ENCODE measurements at regions not wholly inside any gene's neighbourhood (a gene's known extent, or its start where the extent isn't known, plus 50 kb on each side); places are given as distances from the start of the nearest gene placed in this dataset.
"Not testable (repeated sequence)": the region's sequence is repeated elsewhere in the genome, so short reads cannot be mapped to it uniquely, and the experiment has no call there.

- Histone ChIP-seq H3K36me3 (ENCODE audit: control insufficient read depth, insufficient read depth, low read length) (no peaks in the 10 kb centered on the region), H3K9me3 (ENCODE audit: control insufficient read depth, low read length) (no peaks in the 10 kb centered on the region), H3K9ac (ENCODE audit: low read length) (no peak overlapping the region), H3K4me1 (ENCODE audit: control insufficient read depth, insufficient read depth, low read length) (peaks cover 5% of the 10 kb centered on the region), H3K27me3 (ENCODE audit: control insufficient read depth, insufficient read depth, low read length) (no peaks in the 10 kb centered on the region), H3K4me3 (ENCODE audit: low read length) (no peak overlapping the region)
Observed at GRCh38 chr17:83162035-83162745, 82.8 kb downstream of the METRNL start.

GRCh38 chr17:83164490-83164889 lies 85.1 kb downstream of the METRNL start:
- Histone ChIP-seq H3K27me3 (ENCODE audit: control insufficient read depth, insufficient read depth, low read length) (no peaks in the 10 kb centered on the region), H3K36me3 (ENCODE audit: control insufficient read depth, insufficient read depth, low read length) (no peaks in the 10 kb centered on the region), H3K4me1 (ENCODE audit: control insufficient read depth, insufficient read depth, low read length) (peaks cover 5% of the 10 kb centered on the region), H3K9me3 (ENCODE audit: control insufficient read depth, low read length) (no peaks in the 10 kb centered on the region), H3K9ac (ENCODE audit: low read length) (no peak overlapping the region), H3K4me3 (ENCODE audit: low read length) (no peak overlapping the region)

- H3K36me3 ChIP-seq (ENCODE audit: control insufficient read depth, insufficient read depth, low read length) = no peaks in the 10 kb centered on the region
- H3K9ac ChIP-seq (ENCODE audit: low read length) = no peak overlapping the region
- H3K4me1 ChIP-seq (ENCODE audit: control insufficient read depth, insufficient read depth, low read length) = no peaks in the 10 kb centered on the region
- H3K4me3 ChIP-seq (ENCODE audit: low read length) = no peak overlapping the region
- H3K9me3 ChIP-seq (ENCODE audit: control insufficient read depth, low read length) = no peaks in the 10 kb centered on the region
- H3K27me3 ChIP-seq (ENCODE audit: control insufficient read depth, insufficient read depth, low read length) = peaks cover 6% of the 10 kb centered on the region
Observed at GRCh38 chr17:83170571-83171260, 91.3 kb downstream of the METRNL start.

GRCh38 chr17:83171661-83172060 lies 92.3 kb downstream of the METRNL start:
- H3K27me3 ChIP-seq (ENCODE audit: control insufficient read depth, insufficient read depth, low read length) = peaks cover 6% of the 10 kb centered on the region
- no peaks in the 10 kb centered on the region for H3K4me1 ChIP-seq (ENCODE audit: control insufficient read depth, insufficient read depth, low read length)
- H3K9me3 ChIP-seq (ENCODE audit: control insufficient read depth, low read length) = no peaks in the 10 kb centered on the region
- no peak overlapping the region for H3K9ac ChIP-seq (ENCODE audit: low read length)
- H3K36me3 ChIP-seq (ENCODE audit: control insufficient read depth, insufficient read depth, low read length) = no peaks in the 10 kb centered on the region
- no peak overlapping the region for H3K4me3 ChIP-seq (ENCODE audit: low read length)

GRCh38 chr17:83172099-83172498 lies 92.7 kb downstream of the METRNL start:
- not testable (repeated sequence) for H3K9me3 ChIP-seq (ENCODE audit: control insufficient read depth, low read length); H3K36me3 ChIP-seq (ENCODE audit: control insufficient read depth, insufficient read depth, low read length); H3K27me3 ChIP-seq (ENCODE audit: control insufficient read depth, insufficient read depth, low read length); H3K4me3 ChIP-seq (ENCODE audit: low read length); H3K9ac ChIP-seq (ENCODE audit: low read length); H3K4me1 ChIP-seq (ENCODE audit: control insufficient read depth, insufficient read depth, low read length)

GRCh38 chr17:83172646-83173045 lies 93.2 kb downstream of the METRNL start:
- H3K27me3 ChIP-seq (ENCODE audit: control insufficient read depth, insufficient read depth, low read length); H3K9ac ChIP-seq (ENCODE audit: low read length); H3K9me3 ChIP-seq (ENCODE audit: control insufficient read depth, low read length); H3K36me3 ChIP-seq (ENCODE audit: control insufficient read depth, insufficient read depth, low read length); H3K4me3 ChIP-seq (ENCODE audit: low read length); H3K4me1 ChIP-seq (ENCODE audit: control insufficient read depth, insufficient read depth, low read length): not testable (repeated sequence)

- not testable (repeated sequence) for H3K9me3 ChIP-seq (ENCODE audit: control insufficient read depth, low read length); H3K4me3 ChIP-seq (ENCODE audit: low read length); H3K9ac ChIP-seq (ENCODE audit: low read length); H3K36me3 ChIP-seq (ENCODE audit: control insufficient read depth, insufficient read depth, low read length); H3K4me1 ChIP-seq (ENCODE audit: control insufficient read depth, insufficient read depth, low read length); H3K27me3 ChIP-seq (ENCODE audit: control insufficient read depth, insufficient read depth, low read length)
Observed at GRCh38 chr17:83173180-83173913, 93.9 kb downstream of the METRNL start.

- Histone ChIP-seq H3K27me3 (ENCODE audit: control insufficient read depth, insufficient read depth, low read length) (peaks cover 6% of the 10 kb centered on the region), H3K9ac (ENCODE audit: low read length) (no peak overlapping the region), H3K4me3 (ENCODE audit: low read length) (no peak overlapping the region), H3K9me3 (ENCODE audit: control insufficient read depth, low read length) (no peaks in the 10 kb centered on the region), H3K4me1 (ENCODE audit: control insufficient read depth, insufficient read depth, low read length) (no peaks in the 10 kb centered on the region), H3K36me3 (ENCODE audit: control insufficient read depth, insufficient read depth, low read length) (no peaks in the 10 kb centered on the region)
Observed at GRCh38 chr17:83173914-83174361, 94.5 kb downstream of the METRNL start.

GRCh38 chr17:83174362-83175118 lies 95.1 kb downstream of the METRNL start:
- H3K27me3 ChIP-seq (ENCODE audit: control insufficient read depth, insufficient read depth, low read length) = peaks cover 6% of the 10 kb centered on the region
- no peaks in the 10 kb centered on the region for H3K4me1 ChIP-seq (ENCODE audit: control insufficient read depth, insufficient read depth, low read length)
- H3K9me3 ChIP-seq (ENCODE audit: control insufficient read depth, low read length) = no peaks in the 10 kb centered on the region
- H3K9ac ChIP-seq (ENCODE audit: low read length) = no peak overlapping the region
- no peak overlapping the region for H3K4me3 ChIP-seq (ENCODE audit: low read length)
- no peaks in the 10 kb centered on the region for H3K36me3 ChIP-seq (ENCODE audit: control insufficient read depth, insufficient read depth, low read length)

GRCh38 chr17:83175119-83175821 lies 95.9 kb downstream of the METRNL start:
- no peaks in the 10 kb centered on the region for H3K4me1 ChIP-seq (ENCODE audit: control insufficient read depth, insufficient read depth, low read length)
- H3K27me3 ChIP-seq (ENCODE audit: control insufficient read depth, insufficient read depth, low read length) = peaks cover 6% of the 10 kb centered on the region
- no peak overlapping the region for H3K4me3 ChIP-seq (ENCODE audit: low read length)
- H3K9me3 ChIP-seq (ENCODE audit: control insufficient read depth, low read length) = no peaks in the 10 kb centered on the region
- H3K9ac ChIP-seq (ENCODE audit: low read length) = no peak overlapping the region
- no peaks in the 10 kb centered on the region for H3K36me3 ChIP-seq (ENCODE audit: control insufficient read depth, insufficient read depth, low read length)

GRCh38 chr17:83175822-83176622 lies 96.6 kb downstream of the METRNL start:
- no peak overlapping the region for H3K4me3 ChIP-seq (ENCODE audit: low read length)

More at GRCh38 chr17:83175822-83176622, 96.6 kb downstream of the METRNL start:
- H3K4me1 ChIP-seq (ENCODE audit: control insufficient read depth, insufficient read depth, low read length) = no peaks in the 10 kb centered on the region
- no peaks in the 10 kb centered on the region for H3K9me3 ChIP-seq (ENCODE audit: control insufficient read depth, low read length)
- no peak overlapping the region for H3K9ac ChIP-seq (ENCODE audit: low read length)
- H3K36me3 ChIP-seq (ENCODE audit: control insufficient read depth, insufficient read depth, low read length) = no peaks in the 10 kb centered on the region
- no peaks in the 10 kb centered on the region for H3K27me3 ChIP-seq (ENCODE audit: control insufficient read depth, insufficient read depth, low read length)
